ENCODE measurements at regions not wholly inside any gene's neighbourhood (a gene's known extent, or its start where the extent isn't known, plus 50 kb on each side); places are given as distances from the start of the nearest gene placed in this dataset.

GRCh38 chr3:38967693-38967989, 84.1 kb downstream of the SCN11A start:
- no peak for DNase-seq (ENCODE audit: insufficient read length, low spot score, missing footprints)

GRCh38 chr3:38966811-38967692, 84.7 kb downstream of the SCN11A start:
- H3K27me3 ChIP-seq (ENCODE audit: insufficient read depth, low read length) = no peaks in the 10 kb centered on the region
- H3K4me3 ChIP-seq (ENCODE audit: insufficient read depth, low read length) = no peak overlapping the region
- H4K20me1 ChIP-seq (ENCODE audit: insufficient read depth, low read length) = no peaks in the 10 kb centered on the region
- no peaks in the 10 kb centered on the region for H3K9me3 ChIP-seq (ENCODE audit: low read depth, low read length)
- H2AFZ ChIP-seq (ENCODE audit: low read length) = no peak overlapping the region
- no peaks in the 10 kb centered on the region for H3K36me3 ChIP-seq (ENCODE audit: insufficient read depth, low read length)
- no peak overlapping the region for H3K27ac ChIP-seq (ENCODE audit: low read depth, low read length)
- TF ChIP-seq CTCF (IDR thresholded peaks at IDR 0.05; ENCODE audit: extremely low read depth, low read depth, low read length) = no peak
- no peak for DNase-seq (ENCODE audit: insufficient read length, low spot score, missing footprints)
- H3K4me2 ChIP-seq (ENCODE audit: insufficient read depth, low read length) = no peak overlapping the region
- H3K4me1 ChIP-seq (ENCODE audit: insufficient read depth, low read length) = no peaks in the 10 kb centered on the region
- no peaks in the 10 kb centered on the region for H3K79me2 ChIP-seq (ENCODE audit: insufficient read depth, low read length)

More at GRCh38 chr3:38967693-38967989, 84.1 kb downstream of the SCN11A start:
- H3K4me1 ChIP-seq (ENCODE audit: insufficient read depth, low read length) = no peaks in the 10 kb centered on the region
- no peak overlapping the region for H2AFZ ChIP-seq (ENCODE audit: low read length)
- H3K9me3 ChIP-seq (ENCODE audit: low read depth, low read length) = no peaks in the 10 kb centered on the region
- H3K4me2 ChIP-seq (ENCODE audit: insufficient read depth, low read length) = no peak overlapping the region
- no peaks in the 10 kb centered on the region for H4K20me1 ChIP-seq (ENCODE audit: insufficient read depth, low read length)
- no peaks in the 10 kb centered on the region for H3K36me3 ChIP-seq (ENCODE audit: insufficient read depth, low read length)
- H3K27ac ChIP-seq (ENCODE audit: low read depth, low read length) = no peak overlapping the region
- no peaks in the 10 kb centered on the region for H3K27me3 ChIP-seq (ENCODE audit: insufficient read depth, low read length)
- H3K4me3 ChIP-seq (ENCODE audit: insufficient read depth, low read length) = no peak overlapping the region
- no peak for TF ChIP-seq CTCF (IDR thresholded peaks at IDR 0.05; ENCODE audit: extremely low read depth, low read depth, low read length)
- no peaks in the 10 kb centered on the region for H3K79me2 ChIP-seq (ENCODE audit: insufficient read depth, low read length)

GRCh38 chr3:38964646-38965045, 87.1 kb downstream of the SCN11A start:
- Histone ChIP-seq H3K79me2 (ENCODE audit: insufficient read depth, low read length) (no peaks in the 10 kb centered on the region), H3K9me3 (ENCODE audit: low read depth, low read length) (no peaks in the 10 kb centered on the region), H3K4me2 (ENCODE audit: insufficient read depth, low read length) (no peak overlapping the region), H4K20me1 (ENCODE audit: insufficient read depth, low read length) (no peaks in the 10 kb centered on the region), H3K36me3 (ENCODE audit: insufficient read depth, low read length) (no peaks in the 10 kb centered on the region), H3K27me3 (ENCODE audit: insufficient read depth, low read length) (no peaks in the 10 kb centered on the region), H2AFZ (ENCODE audit: low read length) (no peak overlapping the region), H3K27ac (ENCODE audit: low read depth, low read length) (no peak overlapping the region), H3K4me3 (ENCODE audit: insufficient read depth, low read length) (no peak overlapping the region), H3K4me1 (ENCODE audit: insufficient read depth, low read length) (no peaks in the 10 kb centered on the region)
- DNase-seq (ENCODE audit: insufficient read length, low spot score, missing footprints) = no peak
- no peak for TF ChIP-seq CTCF (IDR thresholded peaks at IDR 0.05; ENCODE audit: extremely low read depth, low read depth, low read length)

GRCh38 chr3:38964204-38964603, 87.5 kb downstream of the SCN11A start:
- Histone ChIP-seq H4K20me1 (ENCODE audit: insufficient read depth, low read length) (no peaks in the 10 kb centered on the region), H3K4me3 (ENCODE audit: insufficient read depth, low read length) (no peak overlapping the region), H3K27ac (ENCODE audit: low read depth, low read length) (no peak overlapping the region), H3K4me2 (ENCODE audit: insufficient read depth, low read length) (no peak overlapping the region), H3K9me3 (ENCODE audit: low read depth, low read length) (no peaks in the 10 kb centered on the region), H3K4me1 (ENCODE audit: insufficient read depth, low read length) (no peaks in the 10 kb centered on the region), H3K36me3 (ENCODE audit: insufficient read depth, low read length) (no peaks in the 10 kb centered on the region), H2AFZ (ENCODE audit: low read length) (no peak overlapping the region), H3K79me2 (ENCODE audit: insufficient read depth, low read length) (no peaks in the 10 kb centered on the region), H3K27me3 (ENCODE audit: insufficient read depth, low read length) (no peaks in the 10 kb centered on the region)
- no peak for DNase-seq (ENCODE audit: insufficient read length, low spot score, missing footprints)
- TF ChIP-seq CTCF (IDR thresholded peaks at IDR 0.05; ENCODE audit: extremely low read depth, low read depth, low read length) = no peak

Measured in osteoblast (primary cell).